ENCODE measurements at regions not wholly inside any gene's neighbourhood (a gene's known extent, or its start where the extent isn't known, plus 50 kb on each side); places are given as distances from the start of the nearest gene placed in this dataset.

- no peak for DNase-seq
- Histone ChIP-seq H3K4me3 (no peak overlapping the region), H3K36me3 (no peaks in the 10 kb centered on the region), H3K27ac (replicated peaks) (no peak overlapping the region), H3K4me1 (no peaks in the 10 kb centered on the region), H3K9me3 (replicated peaks) (no peaks in the 10 kb centered on the region), H3K27me3 (ENCODE audit: low read depth) (no peaks in the 10 kb centered on the region)
- no peak for TF ChIP-seq CTCF (IDR thresholded peaks at IDR 0.05; ENCODE audit: borderline replicate concordance)
- intact Hi-C loops (cut with micrococcal nuclease), result no loop called here
Measured at GRCh38 chr4:28760003-28760402, 1899.4 kb downstream of the STIM2 start.

- no peak for DNase-seq
- peaks cover 17% of the 10 kb centered on the region for H3K9me3 ChIP-seq (replicated peaks)
- intact Hi-C loops (cut with micrococcal nuclease), result no loop called here
- no peaks in the 10 kb centered on the region for H3K36me3 ChIP-seq
- H3K4me3 ChIP-seq, result no peak overlapping the region
- peaks cover 5% of the 10 kb centered on the region for H3K4me1 ChIP-seq
- TF ChIP-seq CTCF (IDR thresholded peaks at IDR 0.05; ENCODE audit: borderline replicate concordance), result no peak
- H3K27ac ChIP-seq (replicated peaks), result peak overlapping the region; percentile 42
- no peaks in the 10 kb centered on the region for H3K27me3 ChIP-seq (ENCODE audit: low read depth)
Measured at GRCh38 chr4:28772066-28772465, 1911.4 kb downstream of the STIM2 start.

- peaks cover 9% of the 10 kb centered on the region for H3K9me3 ChIP-seq (replicated peaks)
- H3K27ac ChIP-seq (replicated peaks), result peak overlapping the region; percentile 42
- DNase-seq, result no peak
- intact Hi-C loops (cut with micrococcal nuclease), result no loop called here
- H3K4me1 ChIP-seq, result peaks cover 5% of the 10 kb centered on the region
- H3K27me3 ChIP-seq (ENCODE audit: low read depth), result no peaks in the 10 kb centered on the region
- no peak overlapping the region for H3K4me3 ChIP-seq
- no peak for TF ChIP-seq CTCF (IDR thresholded peaks at IDR 0.05; ENCODE audit: borderline replicate concordance)
- no peaks in the 10 kb centered on the region for H3K36me3 ChIP-seq
Measured at GRCh38 chr4:28772788-28773187, 1912.1 kb downstream of the STIM2 start.

- Histone ChIP-seq H3K9me3 (replicated peaks) (no peaks in the 10 kb centered on the region), H3K36me3 (no peaks in the 10 kb centered on the region), H3K27ac (replicated peaks) (peak overlapping the region; percentile 42), H3K4me1 (peaks cover 5% of the 10 kb centered on the region), H3K27me3 (ENCODE audit: low read depth) (no peaks in the 10 kb centered on the region), H3K4me3 (no peak overlapping the region)
- no peak for DNase-seq
- intact Hi-C loops (cut with micrococcal nuclease), result no loop called here
- TF ChIP-seq CTCF (IDR thresholded peaks at IDR 0.05; ENCODE audit: borderline replicate concordance), result no peak
Measured at GRCh38 chr4:28774344-28774743, 1913.7 kb downstream of the STIM2 start.

GRCh38 chr4:28776004-28776403 lies 1915.4 kb downstream of the STIM2 start:
- Histone ChIP-seq H3K4me3 (no peak overlapping the region), H3K4me1 (peaks cover 5% of the 10 kb centered on the region), H3K27ac (replicated peaks) (no peak overlapping the region), H3K27me3 (ENCODE audit: low read depth) (no peaks in the 10 kb centered on the region), H3K9me3 (replicated peaks) (no peaks in the 10 kb centered on the region), H3K36me3 (no peaks in the 10 kb centered on the region)
- intact Hi-C loops (cut with micrococcal nuclease), result no loop called here
- DNase-seq, result no peak
- no peak for TF ChIP-seq CTCF (IDR thresholded peaks at IDR 0.05; ENCODE audit: borderline replicate concordance)

GRCh38 chr4:28784188-28784587 lies 1923.5 kb downstream of the STIM2 start:
- intact Hi-C loops (cut with micrococcal nuclease), result no loop called here
- TF ChIP-seq CTCF (IDR thresholded peaks at IDR 0.05; ENCODE audit: borderline replicate concordance), result no peak
- Histone ChIP-seq H3K4me3 (no peak overlapping the region), H3K4me1 (no peaks in the 10 kb centered on the region), H3K36me3 (no peaks in the 10 kb centered on the region), H3K27me3 (ENCODE audit: low read depth) (no peaks in the 10 kb centered on the region), H3K9me3 (replicated peaks) (no peaks in the 10 kb centered on the region), H3K27ac (replicated peaks) (no peak overlapping the region)
- no peak for DNase-seq
